Esophagus squamous epithelium (tissue), 5 donors: ENCODE measurements at regions not wholly inside any gene's neighbourhood (a gene's known extent, or its start where the extent isn't known, plus 50 kb on each side); places are given as distances from the start of the nearest gene placed in this dataset.

Source experiments
- DNase-seq: peaks from one replicate; lab custom pipeline; 2025; lab: John Stamatoyannopoulos, UW
- H3K27ac ChIP-seq, 4 donors: fragments of 200-600 bp; sonication (generic); one replicate each; pipeline ENCODE4 v1.5.1; 2016 to 2019; ENCODE audit warnings: mild to moderate bottlenecking in 1 of 4
- H3K27me3 ChIP-seq, 4 donors: fragments of 200-600 bp; sonication (generic); 1 replicate in 3 of 4; 2 replicates in 1 of 4; pipeline versions ENCODE4 v1.5.1 to v1.6.0; 2017 to 2021; ENCODE audit warnings: antibody characterized with exemption in 1 of 4
- H3K36me3 ChIP-seq, 3 donors: fragments of 200-600 bp; sonication (generic); one replicate each; pipeline ENCODE4 v1.5.1; 2016 to 2019
- H3K4me1 ChIP-seq, 3 donors: fragments of 200-600 bp; sonication (generic); one replicate each; pipeline ENCODE4 v1.5.1; 2017 to 2019
- H3K4me3 ChIP-seq, 4 donors: fragments of 200-600 bp; sonication (generic); 1 replicate in 3 of 4; 2 replicates in 1 of 4; pipeline ENCODE4 v1.5.1; 2016 to 2019; ENCODE audit warnings: mild to moderate bottlenecking in 2 of 4, moderate library complexity in 1 of 4
- H3K9me3 ChIP-seq, 3 donors: fragments of 200-600 bp; sonication (generic); one replicate each; pipeline ENCODE4 v1.5.1; 2016 to 2019
- CTCF ChIP-seq, 6 experiments: fragments of 450-650 bp in 4 of 6; fragments of 200-600 bp in 2 of 6; sonication (generic) in 2 of 6; IDR thresholded peaks; one replicate each; pipeline ENCODE4 v1.5.1; 2016 to 2019; ENCODE audit warnings: antibody characterized with exemption in 6 of 6, mild to moderate bottlenecking in 4 of 6, moderate library complexity in 4 of 6
- POLR2A ChIP-seq, 4 donors: fragments of 450-650 bp; IDR thresholded peaks; one replicate each; pipeline ENCODE4 v1.6.1; 2017; ENCODE audit warnings: antibody characterized with exemption in 4 of 4, mild to moderate bottlenecking in 4 of 4, moderate library complexity in 3 of 4
- WGBS, 2 donors: methylation state at CpG; one replicate each; pipeline ENCODE4 v1.1.5; 2018; 5-methylcytosine and 5-hydroxymethylcytosine counted together
- intact Hi-C: fragments of 100-400 bp; cut with DNase I; formaldehyde crosslinking; loops from one replicate; pipeline ENCODE4 v1.15.0; 2022
- donor health status: DM: yes; HTN: yes; CAD: no.

GRCh38 chr11:44408141-44408540, 98.2 kb upstream of the ALX4 start:
- Histone ChIP-seq H3K36me3 (no peaks in the 10 kb centered on the region), H3K4me3 (no peak overlapping the region), H3K27me3 (peaks cover 0 to 52% (median 0%) of the 10 kb centered on the region in 4 donors), H3K27ac (no peak overlapping the region), H3K9me3 (no peaks in the 10 kb centered on the region), H3K4me1 (no peaks in the 10 kb centered on the region)
- TF ChIP-seq POLR2A (IDR thresholded peaks at IDR 0.05) (no peak), CTCF (IDR thresholded peaks at IDR 0.05) (no peak)
- 33 to 43% methylated on average over 3 to 4 of the region's 4 CpGs for WGBS, 2 donors
- no peak for DNase-seq
- intact Hi-C loops = no loop called here

DNA sequence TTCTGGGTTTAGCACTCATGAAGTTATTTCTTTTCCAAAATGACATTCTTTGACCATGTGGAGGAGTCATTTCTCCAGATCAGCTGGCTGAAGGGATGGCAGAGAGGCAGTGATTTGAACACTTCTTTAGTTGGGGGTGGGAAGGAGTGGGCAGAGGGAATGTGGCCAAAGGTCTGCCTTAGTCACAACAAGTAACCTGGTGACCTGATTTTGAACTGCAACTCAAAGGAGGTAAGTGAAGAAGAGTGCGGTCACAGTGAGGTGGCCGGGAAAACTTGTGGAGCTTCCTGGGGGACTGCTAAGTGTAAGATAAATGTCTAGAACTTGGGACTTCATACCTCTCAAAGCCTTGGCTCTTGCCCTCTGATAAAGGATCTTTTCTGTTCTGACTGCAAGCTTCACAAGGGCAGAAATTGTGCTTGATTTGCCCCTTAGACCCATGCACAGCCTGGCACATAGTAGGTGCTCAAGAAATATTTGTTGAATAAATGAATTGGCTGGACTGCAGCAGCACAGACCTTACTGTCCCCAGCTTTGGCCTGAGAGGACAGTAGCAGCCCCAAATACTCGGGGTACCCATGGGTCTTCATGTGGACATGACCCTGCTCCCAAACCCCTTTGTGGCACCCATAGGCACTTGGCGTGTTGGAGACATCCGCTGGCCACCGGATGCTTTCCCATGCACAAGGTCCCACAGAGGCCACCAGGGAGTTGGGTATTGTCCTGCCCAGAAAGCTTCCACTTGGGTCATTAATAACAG, 99.0 kb upstream of the ALX4 start:
- no peaks in the 10 kb centered on the region for H3K36me3 ChIP-seq
- H3K4me3 ChIP-seq = no peak overlapping the region
- no peaks in the 10 kb centered on the region for H3K9me3 ChIP-seq
- no peaks in the 10 kb centered on the region for H3K4me1 ChIP-seq
- intact Hi-C loops = no loop called here
- TF ChIP-seq POLR2A (IDR thresholded peaks at IDR 0.05) (no peak), CTCF (IDR thresholded peaks at IDR 0.05) (no peak)
- peaks cover 0 to 54% (median 0%) of the 10 kb centered on the region in 4 donors for H3K27me3 ChIP-seq
- WGBS, 2 donors = 75 to 88% methylated on average over 2 to 4 of the region's 6 CpGs
- no peak overlapping the region for H3K27ac ChIP-seq
- no peak for DNase-seq

GRCh38 chr11:44409558-44410236, 99.8 kb upstream of the ALX4 start:
- 56 to 71% methylated on average over 4 to 8 of the region's 9 CpGs for whole genome bisulfite sequencing, 2 donors

GRCh38 chr11:44416776-44417175, 106.8 kb upstream of the ALX4 start:
- H3K9me3 ChIP-seq = no peaks in the 10 kb centered on the region
- no peaks in the 10 kb centered on the region for H3K36me3 ChIP-seq
- H3K4me3 ChIP-seq = no peak overlapping the region
- H3K4me1 ChIP-seq = no peaks in the 10 kb centered on the region
- no peak for TF ChIP-seq POLR2A (IDR thresholded peaks at IDR 0.05)
- TF ChIP-seq CTCF (IDR thresholded peaks at IDR 0.05) = no peak
- peaks cover 0 to 21% (median 0%) of the 10 kb centered on the region in 4 donors for H3K27me3 ChIP-seq
- DNase-seq = no peak
- no peak overlapping the region for H3K27ac ChIP-seq
- intact Hi-C loops = no loop called here

More at GRCh38 chr11:44409558-44410236, 99.8 kb upstream of the ALX4 start:
- no peaks in the 10 kb centered on the region for H3K4me1 ChIP-seq
- H3K4me3 ChIP-seq = no peak overlapping the region
- no peak overlapping the region for H3K27ac ChIP-seq
- no peaks in the 10 kb centered on the region for H3K9me3 ChIP-seq
- H3K27me3 ChIP-seq = peaks cover 0 to 54% (median 0%) of the 10 kb centered on the region in 4 donors
- DNase-seq = no peak
- intact Hi-C loops = no loop called here
- no peak for TF ChIP-seq CTCF (IDR thresholded peaks at IDR 0.05)
- no peak for TF ChIP-seq POLR2A (IDR thresholded peaks at IDR 0.05)
- no peaks in the 10 kb centered on the region for H3K36me3 ChIP-seq
